Body of pancreas (tissue), 4 donors: ENCODE measurements at regions not wholly inside any gene's neighbourhood (a gene's known extent, or its start where the extent isn't known, plus 50 kb on each side); places are given as distances from the start of the nearest gene placed in this dataset.

Source experiments
- ATAC-seq: fragments of 150-250 bp; one replicate; pipeline ENCODE4 v1.9.1; 2016
- DNase-seq, 4 donors: peaks; one replicate each; pipeline ENCODE4 v3.0.0-alpha.2; 2019
- H3K27ac ChIP-seq, 4 donors: fragments of 200-600 bp; sonication (generic); 1 replicate in 3 of 4; 2 replicates in 1 of 4; pipeline versions ENCODE4 v1.5.1 to v1.6.1; 2016 to 2019; ENCODE audit warnings: mild to moderate bottlenecking in 1 of 4, mixed read lengths in 1 of 4, moderate library complexity in 1 of 4
- H3K27me3 ChIP-seq, 2 donors: fragments of 200-600 bp; sonication (generic); one replicate each; pipeline ENCODE4 v1.6.0; 2016; ENCODE audit warnings: mild to moderate bottlenecking in 1 of 2
- H3K36me3 ChIP-seq, 2 donors: fragments of 200-600 bp; sonication (generic); replicated peaks in 1 of 2; 2 replicates each; pipeline ENCODE4 v1.5.1; 2016; ENCODE audit warnings: low read depth in 2 of 2; ENCODE audit not compliant: insufficient read depth in 1 of 2
- H3K4me1 ChIP-seq: fragments of 200-600 bp; sonication (generic); one replicate; pipeline ENCODE4 v1.6.0; 2016
- H3K4me3 ChIP-seq, 2 donors: fragments of 200-600 bp; sonication (generic); 1 replicate in 1 of 2; 2 replicates in 1 of 2; pipeline ENCODE4 v1.5.1; 2016 to 2019
- H3K9me3 ChIP-seq, 3 donors: fragments of 200-600 bp; sonication (generic); 1 replicate in 2 of 3; 2 replicates in 1 of 3; pipeline ENCODE4 v1.5.1; 2016
- CTCF ChIP-seq, 7 experiments: fragments of 450-650 bp in 4 of 7; fragments of 200-600 bp in 3 of 7; sonication (generic) in 3 of 7; IDR thresholded peaks; one replicate each; pipeline ENCODE4 v1.5.1; 2016 to 2019; ENCODE audit warnings: antibody characterized with exemption in 7 of 7
- POLR2A ChIP-seq, 3 donors: fragments of 450-650 bp; IDR thresholded peaks; one replicate each; pipeline ENCODE4 v1.6.1; 2016; ENCODE audit warnings: antibody characterized with exemption in 3 of 3, mild to moderate bottlenecking in 2 of 3
- WGBS, 2 donors: methylation state at CpG; one replicate each; pipeline ENCODE4 v1.1.5; 2017; 5-methylcytosine and 5-hydroxymethylcytosine counted together
- intact Hi-C: fragments of 100-400 bp; cut with DNase I; formaldehyde crosslinking; loops from one replicate; pipeline ENCODE4 v1.15.1; 2023

DNA sequence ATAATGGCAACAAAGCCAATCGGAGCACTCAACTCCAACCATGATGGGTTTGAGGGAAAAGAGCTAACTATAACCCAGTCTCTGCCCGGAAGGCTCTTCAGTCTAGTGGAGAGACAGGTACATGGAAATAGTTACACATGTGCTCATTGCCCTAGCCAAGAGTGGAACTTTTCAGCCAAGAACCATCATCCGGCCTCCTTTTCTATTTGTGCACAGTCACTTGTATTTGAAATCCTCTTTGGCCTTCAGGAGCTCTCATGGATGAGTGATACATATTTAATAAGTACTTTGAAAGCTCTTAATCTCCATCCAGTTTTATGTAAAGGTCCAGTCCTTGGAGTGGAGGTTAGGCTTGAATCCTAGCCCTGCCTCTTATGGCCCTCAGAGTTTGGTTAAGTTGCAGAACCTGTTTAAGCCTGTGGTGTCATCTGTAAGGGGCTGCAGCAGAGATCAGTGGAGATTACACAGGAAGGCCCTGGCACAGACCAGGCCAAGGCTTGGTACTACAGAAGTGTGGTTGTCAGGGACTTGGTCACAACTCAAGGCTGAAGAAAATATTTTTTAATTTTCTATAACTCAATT, 72.3 kb upstream of the SMLR1 start:
- H3K27ac ChIP-seq = no peak overlapping the region
- WGBS, 2 donors = 69 to 76% methylated on average over 3 of the region's 3 CpGs
- intact Hi-C loops = no loop called here
- H3K9me3 ChIP-seq = no peaks in the 10 kb centered on the region
- TF ChIP-seq CTCF (IDR thresholded peaks at IDR 0.05) (no peak), POLR2A (IDR thresholded peaks at IDR 0.05) (no peak)
- ATAC-seq = no peak
- H3K4me3 ChIP-seq = no peak overlapping the region
- H3K4me1 ChIP-seq = no peaks in the 10 kb centered on the region
- no peak for DNase-seq
- H3K27me3 ChIP-seq = no peaks in the 10 kb centered on the region
- no peaks in the 10 kb centered on the region for H3K36me3 ChIP-seq

- DNase-seq (no peak), ATAC-seq (no peak)
- Histone ChIP-seq H3K4me1 (no peaks in the 10 kb centered on the region), H3K36me3 (no peaks in the 10 kb centered on the region), H3K27ac (no peak overlapping the region), H3K27me3 (no peaks in the 10 kb centered on the region), H3K9me3 (no peaks in the 10 kb centered on the region), H3K4me3 (no peak overlapping the region)
- TF ChIP-seq POLR2A (IDR thresholded peaks at IDR 0.05) (no peak), CTCF (IDR thresholded peaks at IDR 0.05) (no peak)
- intact Hi-C loops = no loop called here
- 48 to 54% methylated on average over 5 of the region's 5 CpGs for WGBS, 2 donors
Measured at GRCh38 chr6:130755368-130756034, 71.7 kb upstream of the SMLR1 start.

DNA sequence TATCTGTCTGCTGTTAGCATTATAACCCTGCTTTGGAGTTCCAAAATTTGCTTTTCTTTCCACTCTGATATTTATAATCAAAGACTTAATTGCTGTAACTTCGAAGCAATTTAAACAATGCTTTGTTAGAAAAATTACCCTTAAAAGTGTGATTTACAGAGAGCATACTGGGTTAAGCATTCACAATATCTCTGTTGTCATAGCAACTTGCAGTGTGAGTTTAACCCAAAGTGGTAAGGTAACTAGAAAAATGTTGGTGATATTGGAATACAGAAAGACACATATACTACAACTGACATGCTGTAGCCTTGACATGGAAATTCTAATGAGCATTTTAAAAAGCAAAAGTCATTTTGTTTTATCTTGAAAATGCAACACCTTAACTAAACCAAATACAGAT, 70.4 kb upstream of the SMLR1 start:
- H3K27ac ChIP-seq = no peak overlapping the region
- H3K27me3 ChIP-seq = no peaks in the 10 kb centered on the region
- ATAC-seq (no peak), DNase-seq (no peak)
- no peak for TF ChIP-seq POLR2A (IDR thresholded peaks at IDR 0.05)
- TF ChIP-seq CTCF (IDR thresholded peaks at IDR 0.05) = no peak
- WGBS, 2 donors = 19 to 22% methylated on average over 1 of the region's 1 CpG
- intact Hi-C loops = no loop called here
- no peaks in the 10 kb centered on the region for H3K9me3 ChIP-seq
- no peaks in the 10 kb centered on the region for H3K36me3 ChIP-seq
- no peaks in the 10 kb centered on the region for H3K4me1 ChIP-seq
- no peak overlapping the region for H3K4me3 ChIP-seq

DNA sequence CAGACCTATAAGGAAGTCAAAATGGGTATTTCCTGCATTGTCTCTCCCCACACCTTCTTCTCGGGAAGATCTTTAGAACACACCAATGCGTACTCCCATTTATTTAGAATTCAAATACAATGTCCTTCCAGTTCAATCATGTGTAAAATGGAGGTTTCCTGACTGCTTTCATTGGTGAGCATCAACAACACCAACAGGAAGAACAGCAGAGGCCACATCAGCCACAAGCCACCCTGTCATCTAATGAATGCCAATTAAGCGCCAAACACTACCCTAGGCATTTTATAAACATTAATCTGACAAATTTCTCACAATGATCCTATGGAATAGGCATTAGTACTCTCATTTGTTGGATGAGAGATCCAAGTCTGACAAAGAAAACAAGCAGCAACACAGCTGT, 68.4 kb upstream of the SMLR1 start:
- no peak for TF ChIP-seq CTCF (IDR thresholded peaks at IDR 0.05)
- TF ChIP-seq POLR2A (IDR thresholded peaks at IDR 0.05) = no peak

GRCh38 chr6:130760006-130760405, 67.2 kb upstream of the SMLR1 start:
- no peak for DNase-seq
- TF ChIP-seq POLR2A (IDR thresholded peaks at IDR 0.05) = no peak
- no peak for TF ChIP-seq CTCF (IDR thresholded peaks at IDR 0.05)

More for the DNA sequence above, 68.4 kb upstream of the SMLR1 start:
- Histone ChIP-seq H3K4me1 (no peaks in the 10 kb centered on the region), H3K9me3 (no peaks in the 10 kb centered on the region), H3K4me3 (no peak overlapping the region), H3K27ac (no peak overlapping the region), H3K36me3 (no peaks in the 10 kb centered on the region), H3K27me3 (no peaks in the 10 kb centered on the region)
- 80 to 83% methylated on average over 3 of the region's 3 CpGs for WGBS, 2 donors
- ATAC-seq (no peak), DNase-seq (no peak)
- intact Hi-C loops = no loop called here

More at GRCh38 chr6:130760006-130760405, 67.2 kb upstream of the SMLR1 start:
- Histone ChIP-seq H3K9me3 (no peaks in the 10 kb centered on the region), H3K4me1 (no peaks in the 10 kb centered on the region), H3K4me3 (no peak overlapping the region), H3K36me3 (no peaks in the 10 kb centered on the region), H3K27me3 (no peaks in the 10 kb centered on the region), H3K27ac (no peak overlapping the region)
- WGBS, 2 donors = 52 to 83% methylated on average over 1 of the region's 1 CpG
- ATAC-seq = no peak
- intact Hi-C loops = no loop called here
